A673 (cell line): ENCODE measurements at regions not wholly inside any gene's neighbourhood (a gene's known extent, or its start where the extent isn't known, plus 50 kb on each side); places are given as distances from the start of the nearest gene placed in this dataset.

Experiments used
- BruUV-seq: library from RNA; stranded (reverse); fragments of 400-500 nt; replicated peaks from 2 replicates; lab custom pipeline; 2021; lab: Mats Ljungman, UMichigan
- CTCF ChIA-PET: fragments of 300-600 bp; sonication (Branson Sonifier 250); formaldehyde crosslinking; loops from one replicate; lab custom pipeline; 2022; ENCODE audit warnings: antibody characterized with exemption; lab: Charles Lee
- POLR2A ChIA-PET: fragments of 300-600 bp; sonication (Branson Sonifier 250); formaldehyde crosslinking; loops from one replicate; lab custom pipeline; 2022; ENCODE audit warnings: antibody characterized with exemption; ENCODE audit not compliant: low non-redundant PET; lab: Charles Lee
- DNase-seq: peaks from one replicate; pipeline ENCODE4 v3.0.0-alpha.2; 2015; ENCODE audit warnings: low spot score
- H3K27ac ChIP-seq: fragments of 200-600 bp; sonication (generic); 2 replicates; pipeline ENCODE4 v1.5.1; 2016; ENCODE audit warnings: mixed run types, low read depth, mild to moderate bottlenecking, mixed read lengths, antibody characterized with exemption, low read length; ENCODE audit not compliant: poor library complexity, severe bottlenecking
- H3K27me3 ChIP-seq: fragments of 200-600 bp; sonication (generic); replicated peaks from 2 replicates; pipeline ENCODE4 v1.6.1; 2017; ENCODE audit warnings: mixed run types, low read depth, mild to moderate bottlenecking, mixed read lengths, antibody characterized with exemption, low read length; ENCODE audit not compliant: insufficient read depth, poor library complexity
- H3K36me3 ChIP-seq: fragments of 200-600 bp; sonication (generic); 2 replicates; pipeline ENCODE4 v1.6.1; 2016; ENCODE audit warnings: mixed run types, mild to moderate bottlenecking, mixed read lengths, antibody characterized with exemption, low read length; ENCODE audit not compliant: insufficient read depth, poor library complexity, severe bottlenecking
- H3K4me1 ChIP-seq: fragments of 200-600 bp; sonication (generic); 2 replicates; pipeline ENCODE4 v1.6.1; 2017; ENCODE audit warnings: mixed run types, mild to moderate bottlenecking, mixed read lengths, antibody characterized with exemption, low read length; ENCODE audit not compliant: insufficient read depth, poor library complexity, severe bottlenecking
- H3K4me3 ChIP-seq: fragments of 200-600 bp; sonication (generic); 2 replicates; pipeline ENCODE4 v1.5.1; 2016; ENCODE audit warnings: low read depth, mixed run types, mild to moderate bottlenecking, mixed read lengths, low read length; ENCODE audit not compliant: poor library complexity, severe bottlenecking
- H3K9me3 ChIP-seq: fragments of 200-600 bp; sonication (generic); 2 replicates; pipeline ENCODE4 v1.6.1; 2016; ENCODE audit warnings: mixed run types, low read depth, mild to moderate bottlenecking, mixed read lengths, antibody characterized with exemption, low read length; ENCODE audit not compliant: poor library complexity, severe bottlenecking
- EZH2 ChIP-seq: fragments of 200-600 bp; sonication (generic); IDR thresholded peaks from 2 replicates; pipeline ENCODE4 v1.6.1; 2017; ENCODE audit warnings: borderline replicate concordance, low read depth, mild to moderate bottlenecking, mixed read lengths, antibody characterized with exemption, low read length; ENCODE audit not compliant: poor library complexity, severe bottlenecking
- intact Hi-C: fragments of 100-400 bp; cut with micrococcal nuclease; formaldehyde crosslinking; loops from one replicate; pipeline ENCODE4 v1.10.0; 2022; ENCODE audit not compliant: unreplicated experiment
- TF ChIP-seq, protein P1 (sequence below): fragments of 300-800, 200-600 bp; sonication (generic); conservative IDR thresholded peaks from 2 replicates; pipeline ENCODE4 v1.5.1; 2017; ENCODE audit warnings: low read depth, mild to moderate bottlenecking, antibody characterized with exemption, low read length, moderate library complexity, mixed read lengths

DNA sequence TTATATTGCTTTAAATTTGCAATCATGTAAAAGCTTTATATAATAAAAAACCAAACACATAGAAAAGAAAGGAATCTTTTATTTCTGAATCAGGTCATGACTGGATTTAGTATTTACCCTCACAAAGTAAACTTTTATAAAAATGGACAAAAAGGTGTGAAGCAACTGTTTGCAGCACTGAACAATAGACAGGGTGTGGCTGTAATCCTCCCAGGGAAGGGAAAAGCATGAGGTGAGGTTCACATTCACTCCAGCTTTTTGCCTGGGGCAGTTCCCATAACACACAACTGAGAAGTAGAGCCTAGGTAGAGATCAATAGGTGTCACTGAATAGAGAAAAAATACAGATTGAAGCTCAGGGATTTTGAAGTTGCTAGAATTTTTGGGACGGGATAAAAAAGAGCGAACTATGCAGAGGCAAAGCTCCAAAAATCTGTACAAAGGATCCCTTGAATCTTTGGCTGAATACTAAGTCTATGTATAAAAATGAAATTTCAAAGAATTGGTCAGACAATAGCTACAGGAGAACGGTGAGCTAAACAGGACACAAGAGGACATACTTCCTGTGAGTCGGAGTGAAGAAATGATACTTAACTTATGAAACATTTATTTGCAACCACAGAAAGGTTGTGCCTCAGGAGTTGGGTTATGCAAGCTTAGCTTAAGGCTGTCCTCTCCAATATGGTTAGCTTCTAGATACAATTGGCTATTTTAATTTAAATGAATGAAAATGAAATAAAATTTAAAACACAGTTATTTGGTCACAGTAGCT lies 162.0 kb upstream of the ZP4 start:
- TF ChIP-seq EZH2, result no peak
- TF ChIP-seq, protein P1, sequence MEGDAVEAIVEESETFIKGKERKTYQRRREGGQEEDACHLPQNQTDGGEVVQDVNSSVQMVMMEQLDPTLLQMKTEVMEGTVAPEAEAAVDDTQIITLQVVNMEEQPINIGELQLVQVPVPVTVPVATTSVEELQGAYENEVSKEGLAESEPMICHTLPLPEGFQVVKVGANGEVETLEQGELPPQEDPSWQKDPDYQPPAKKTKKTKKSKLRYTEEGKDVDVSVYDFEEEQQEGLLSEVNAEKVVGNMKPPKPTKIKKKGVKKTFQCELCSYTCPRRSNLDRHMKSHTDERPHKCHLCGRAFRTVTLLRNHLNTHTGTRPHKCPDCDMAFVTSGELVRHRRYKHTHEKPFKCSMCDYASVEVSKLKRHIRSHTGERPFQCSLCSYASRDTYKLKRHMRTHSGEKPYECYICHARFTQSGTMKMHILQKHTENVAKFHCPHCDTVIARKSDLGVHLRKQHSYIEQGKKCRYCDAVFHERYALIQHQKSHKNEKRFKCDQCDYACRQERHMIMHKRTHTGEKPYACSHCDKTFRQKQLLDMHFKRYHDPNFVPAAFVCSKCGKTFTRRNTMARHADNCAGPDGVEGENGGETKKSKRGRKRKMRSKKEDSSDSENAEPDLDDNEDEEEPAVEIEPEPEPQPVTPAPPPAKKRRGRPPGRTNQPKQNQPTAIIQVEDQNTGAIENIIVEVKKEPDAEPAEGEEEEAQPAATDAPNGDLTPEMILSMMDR, result no peak
- Histone ChIP-seq H3K4me3 (no peak overlapping the region), H3K27ac (no peak overlapping the region), H3K4me1 (no peaks in the 10 kb centered on the region), H3K36me3 (no peaks in the 10 kb centered on the region), H3K9me3 (no peaks in the 10 kb centered on the region), H3K27me3 (no peaks in the 10 kb centered on the region)
- ChIA-PET CTCF (no interaction called here), POLR2A (no interaction called here)
- intact Hi-C loops, result no loop called here
- no peak for DNase-seq
- no TSS peak for BruUV-seq

DNA sequence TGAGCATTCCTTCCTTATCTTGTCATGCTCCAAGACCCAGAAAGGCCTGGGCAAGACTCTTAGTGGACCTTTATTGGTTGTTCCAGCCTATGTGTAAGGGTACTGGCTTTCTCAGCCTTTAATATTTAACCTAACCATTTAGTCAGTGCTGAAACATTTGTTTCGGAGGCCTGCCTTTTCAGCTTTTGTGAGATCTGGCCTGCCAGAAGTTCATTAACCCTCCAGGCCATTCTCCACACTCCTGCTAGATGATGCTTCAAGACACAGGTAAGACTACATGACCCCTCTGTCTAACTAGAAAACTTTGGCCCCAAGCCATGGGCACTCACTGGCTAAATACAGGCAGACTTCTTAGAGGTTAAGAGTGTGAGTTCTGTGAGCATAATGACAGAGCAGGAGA lies 138.4 kb upstream of the ZP4 start:
- CTCF ChIA-PET, result no interaction called here

DNA sequence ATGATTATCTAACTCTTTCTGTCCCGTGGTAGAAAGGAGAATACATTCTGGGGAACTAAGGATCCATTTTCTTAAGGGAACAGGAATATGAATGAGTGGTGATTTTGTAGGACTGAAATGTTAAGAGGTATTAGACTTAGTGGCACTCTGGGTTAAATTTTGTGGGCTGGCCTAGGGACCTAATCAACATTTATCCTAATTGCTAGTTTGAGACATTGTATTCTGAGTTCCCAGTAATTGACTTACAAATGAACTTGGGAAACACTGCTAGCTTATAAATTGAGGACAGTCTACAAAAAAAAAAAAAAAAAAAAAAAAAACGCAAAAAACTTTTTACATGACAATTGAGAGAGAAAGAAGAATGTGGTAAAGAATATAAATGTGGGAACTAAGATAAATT lies 136.6 kb upstream of the ZP4 start:
- POLR2A ChIA-PET, result no interaction called here
- no peak overlapping the region for H3K4me3 ChIP-seq
- no peaks in the 10 kb centered on the region for H3K4me1 ChIP-seq
- intact Hi-C loops, result no loop called here
- no peak overlapping the region for H3K27ac ChIP-seq
- BruUV-seq, result no TSS peak
- DNase-seq, result no peak
- no peaks in the 10 kb centered on the region for H3K9me3 ChIP-seq
- CTCF ChIA-PET, result no interaction called here
- H3K27me3 ChIP-seq, result no peaks in the 10 kb centered on the region
- TF ChIP-seq EZH2, result no peak
- TF ChIP-seq, protein P1, result no peak
- no peaks in the 10 kb centered on the region for H3K36me3 ChIP-seq

More for the DNA sequence above, 138.4 kb upstream of the ZP4 start:
- POLR2A ChIA-PET, result no interaction called here
- Histone ChIP-seq H3K9me3 (no peaks in the 10 kb centered on the region), H3K27me3 (no peaks in the 10 kb centered on the region), H3K36me3 (no peaks in the 10 kb centered on the region), H3K27ac (no peak overlapping the region), H3K4me3 (no peak overlapping the region), H3K4me1 (no peaks in the 10 kb centered on the region)
- no TSS peak for BruUV-seq
- intact Hi-C loops, result no loop called here
- TF ChIP-seq, protein P1, result no peak
- TF ChIP-seq EZH2, result no peak
- no peak for DNase-seq
